ENCODE measurements at regions not wholly inside any gene's neighbourhood (a gene's known extent, or its start where the extent isn't known, plus 50 kb on each side); places are given as distances from the start of the nearest gene placed in this dataset.

DNA sequence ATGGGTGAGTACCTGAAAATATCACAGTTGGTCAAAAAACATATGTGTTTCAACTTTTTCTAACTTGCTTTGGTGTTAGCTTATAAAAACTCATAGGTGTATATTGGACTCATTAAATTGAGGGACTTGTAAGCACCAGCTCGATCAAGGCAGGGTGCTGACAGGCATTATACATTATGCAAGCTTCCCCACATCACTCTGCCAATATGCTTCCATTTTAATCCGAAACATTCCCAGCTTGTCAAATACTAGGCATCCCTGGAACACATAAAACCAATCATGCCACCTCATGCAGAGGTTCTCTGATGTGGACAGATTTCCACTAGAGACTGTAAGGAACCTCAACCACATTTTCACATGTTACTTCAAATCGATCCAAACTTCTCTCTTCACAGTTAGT is 187.3 kb upstream of the NT5E start:
- dilution Hi-C loops (cut with HindIII; ENCODE audit: low sequenced_read_pairs, unreplicated experiment) (no loop called here), in situ Hi-C loops (cut with MboI; ENCODE audit: low sequenced_read_pairs) (no loop called here), intact Hi-C loops (cut with micrococcal nuclease) (no loop called here)
- no peaks in the 10 kb centered on the region for H3K36me3 ChIP-seq (ENCODE audit: control insufficient read depth, insufficient read depth, low read length)
- DNase-seq, result no peak
- H3K4ac ChIP-seq (ENCODE audit: low read depth, low read length), result no peak overlapping the region
- H2BK15ac ChIP-seq (ENCODE audit: low read depth, low read length), result no peak overlapping the region
- ChIA-PET POLR2A (ENCODE audit: unreplicated experiment) (no interaction called here), CTCF (no interaction called here)
- H3K56ac ChIP-seq (ENCODE audit: extremely low read depth, insufficient read depth, low read length), result no peak overlapping the region
- H3K4me1 ChIP-seq (ENCODE audit: control insufficient read depth, insufficient read depth, low read length), result no peaks in the 10 kb centered on the region
- no peak overlapping the region for H3K9ac ChIP-seq (ENCODE audit: low read depth, low read length)
- no peak for TF ChIP-seq RFX5 (IDR thresholded peaks at IDR 0.05; ENCODE audit: low read depth, low read length)
- no peaks in the 10 kb centered on the region for H3K27me3 ChIP-seq (ENCODE audit: control insufficient read depth, insufficient read depth, low read length)
- no peak for ATAC-seq (ENCODE audit: low read depth)
- BruUV-seq (replicated peaks), result no TSS peak
- H3K14ac ChIP-seq (replicated peaks; ENCODE audit: low read depth, low read length), result no peak overlapping the region
- no peak overlapping the region for H2AFZ ChIP-seq (replicated peaks; ENCODE audit: low read length, poor library complexity)
- H3K9me1 ChIP-seq (ENCODE audit: insufficient read depth, low read length), result no peaks in the 10 kb centered on the region
- no peak overlapping the region for H3K27ac ChIP-seq (ENCODE audit: insufficient read depth, low read length)
- no peak overlapping the region for H2AK5ac ChIP-seq (ENCODE audit: low read depth, low read length)
- WGBS, 2 experiments (ENCODE audit: extremely low coverage in 2 of 2, insufficient read length in 1 of 2), result 0% methylated on average over 1 of the region's 3 CpGs; no CpG with 5 or more reads in 1 of the 2 experiments
- H3K18ac ChIP-seq (ENCODE audit: low read depth, low read length), result no peak overlapping the region
- no peak overlapping the region for H3K23ac ChIP-seq (ENCODE audit: low read depth, low read length)
- H3K9me3 ChIP-seq (ENCODE audit: control insufficient read depth, insufficient read depth, low read length), result no peaks in the 10 kb centered on the region
- H2BK5ac ChIP-seq (ENCODE audit: low read depth, low read length, poor library complexity, severe bottlenecking), result no peak overlapping the region
- no peak overlapping the region for H4K8ac ChIP-seq (ENCODE audit: low read depth in 2 of 2, low read length in 2 of 2)
- no peak overlapping the region for H4K91ac ChIP-seq (ENCODE audit: insufficient read depth, low read depth, low read length)
- no peak overlapping the region for H2BK120ac ChIP-seq (ENCODE audit: low read depth, low read length)
- no peak overlapping the region for H2BK20ac ChIP-seq (ENCODE audit: low read depth, low read length)
- H4K20me1 ChIP-seq (ENCODE audit: insufficient read depth, low read length), result no peaks in the 10 kb centered on the region
- H3K4me2 ChIP-seq (ENCODE audit: low read depth, low read length), result no peak overlapping the region
- no peaks in the 10 kb centered on the region for H3K79me1 ChIP-seq (ENCODE audit: low read depth in 1 of 2, low read length in 2 of 2)
- H3K4me3 ChIP-seq (ENCODE audit: insufficient read depth, low read depth, low read length), result no peak overlapping the region
- H4K5ac ChIP-seq (ENCODE audit: low read depth, low read length), result no peak overlapping the region
- H2AK9ac ChIP-seq (replicated peaks; ENCODE audit: low read depth, low read length, poor library complexity), result no peak overlapping the region

Data from IMR-90 (cell line).